Keratinocyte (primary cell): ENCODE measurements at regions not wholly inside any gene's neighbourhood (a gene's known extent, or its start where the extent isn't known, plus 50 kb on each side); places are given as distances from the start of the nearest gene placed in this dataset.

Experiments
- DNase-seq: peaks from one replicate; pipeline ENCODE4 v3.0.0-alpha.2; 2011; ENCODE audit warnings: low read depth, missing footprints, low spot score
- FAIRE-seq: peaks from 2 replicates; lab custom pipeline; 2011; peaks lifted over from hg19 to GRCh38; lab: Jason Lieb, UNC
- H2AFZ ChIP-seq: 2 replicates; pipeline ENCODE4 v1.6.0; 2012; ENCODE audit warnings: low read length, control low read depth, inconsistent platforms; ENCODE audit not compliant: control insufficient read depth
- H3K27ac ChIP-seq: 2 replicates; pipeline ENCODE4 v1.5.1; 2011; ENCODE audit warnings: low read length; ENCODE audit not compliant: control insufficient read depth, insufficient read depth
- H3K27me3 ChIP-seq: 3 replicates; pipeline ENCODE4 v1.6.0; 2011; ENCODE audit warnings: low read length; ENCODE audit not compliant: control insufficient read depth, insufficient read depth; ENCODE audit errors: extremely low read depth
- H3K36me3 ChIP-seq, 2 experiments: 2 replicates in 1 of 2; 3 replicates in 1 of 2; pipeline ENCODE4 v1.5.1; 2011; ENCODE audit warnings: low read length in 2 of 2, mild to moderate bottlenecking in 1 of 2; ENCODE audit not compliant: control insufficient read depth in 2 of 2, insufficient read depth in 2 of 2; ENCODE audit errors: extremely low read depth in 1 of 2
- H3K4me1 ChIP-seq: 3 replicates; pipeline ENCODE4 v1.5.1; 2011; ENCODE audit warnings: low read length; ENCODE audit not compliant: control insufficient read depth, insufficient read depth; ENCODE audit errors: extremely low read depth
- H3K4me2 ChIP-seq: 3 replicates; pipeline ENCODE4 v1.6.0; 2011; ENCODE audit warnings: low read depth, low read length; ENCODE audit not compliant: control insufficient read depth, insufficient read depth; ENCODE audit errors: extremely low read depth
- H3K4me3 ChIP-seq, 3 experiments: fragments of 200-600 bp in 1 of 3; sonication (generic) in 1 of 3; 2 replicates in 2 of 3; 3 replicates in 1 of 3; pipeline ENCODE4 v1.5.1; 2011 to 2016; ENCODE audit warnings: low read length in 3 of 3, mild to moderate bottlenecking in 3 of 3, control low read depth in 2 of 3, inconsistent platforms in 1 of 3, low read depth in 1 of 3, mixed read lengths in 1 of 3, mixed run types in 1 of 3, moderate library complexity in 1 of 3; ENCODE audit not compliant: control insufficient read depth in 2 of 3, insufficient read depth in 2 of 3; ENCODE audit errors: extremely low read depth in 1 of 3
- H3K79me2 ChIP-seq: 2 replicates; pipeline ENCODE4 v1.6.0; 2012; ENCODE audit warnings: low read length; ENCODE audit not compliant: control insufficient read depth, insufficient read depth
- H3K9ac ChIP-seq: 3 replicates; pipeline ENCODE4 v1.6.0; 2011; ENCODE audit warnings: low read length; ENCODE audit not compliant: control insufficient read depth, insufficient read depth; ENCODE audit errors: extremely low read depth
- H3K9me1 ChIP-seq: 3 replicates; pipeline ENCODE4 v1.6.0; 2011; ENCODE audit warnings: low read length; ENCODE audit not compliant: control insufficient read depth, insufficient read depth; ENCODE audit errors: extremely low read depth
- H3K9me3 ChIP-seq: 2 replicates; pipeline ENCODE4 v1.5.1; 2012; ENCODE audit warnings: low read depth, low read length; ENCODE audit not compliant: control insufficient read depth
- H4K20me1 ChIP-seq: 3 replicates; pipeline ENCODE4 v1.6.0; 2011; ENCODE audit warnings: low read length; ENCODE audit not compliant: control insufficient read depth, insufficient read depth; ENCODE audit errors: extremely low read depth
- CTCF ChIP-seq, 3 experiments: IDR thresholded peaks in 1 of 3; conservative IDR thresholded peaks in 1 of 3; optimal IDR thresholded peaks in 1 of 3; 2 replicates in 2 of 3; 3 replicates in 1 of 3; pipeline versions ENCODE3 to v1.5.1; 2011; ENCODE audit warnings: low read length in 3 of 3, mild to moderate bottlenecking in 3 of 3, moderate library complexity in 2 of 3, control low read depth in 1 of 3, inconsistent platforms in 1 of 3; ENCODE audit not compliant: insufficient read depth in 2 of 3; ENCODE audit errors: extremely low read depth in 1 of 3
- EZH2 ChIP-seq: IDR thresholded peaks from one replicate; pipeline ENCODE4 v1.6.1; 2012; ENCODE audit warnings: inconsistent platforms, mild to moderate bottlenecking, low read length, moderate library complexity
- dilution Hi-C: fragments of 300-500 bp; cut with MboI; formaldehyde crosslinking; loops from one replicate; pipeline ENCODE4 v1.7.0; 2020; ENCODE audit warnings: low sequenced_read_pairs; ENCODE audit not compliant: extremely low pct_ligation_motif_present

GRCh38 chr4:177964061-177964460 is 521.8 kb upstream of the AGA start:
- H3K4me3 ChIP-seq, result peak overlapping the region in 2 of 3 experiments; percentile 34 to 38
- peaks cover 18% of the 10 kb centered on the region for H3K4me1 ChIP-seq
- no peaks in the 10 kb centered on the region for H3K27me3 ChIP-seq
- H2AFZ ChIP-seq, result peak overlapping the region; percentile 77
- H4K20me1 ChIP-seq, result no peaks in the 10 kb centered on the region
- no peaks in the 10 kb centered on the region for H3K9me3 ChIP-seq
- H3K79me2 ChIP-seq, result no peaks in the 10 kb centered on the region
- H3K9me1 ChIP-seq, result no peaks in the 10 kb centered on the region
- H3K27ac ChIP-seq, result peak overlapping the region; percentile 77
- FAIRE-seq (peak; percentile 23), DNase-seq (no peak)
- H3K4me2 ChIP-seq, result peak overlapping the region; percentile 80
- TF ChIP-seq CTCF (optimal IDR thresholded peaks at IDR 0.05 in 1 of 3, IDR thresholded peaks at IDR 0.05 in 1 of 3, conservative IDR thresholded peaks at IDR 0.05 in 1 of 3; ENCODE audit: extremely low read depth in 1 of 3, insufficient read depth in 2 of 3, low read length in 3 of 3) (no peak), EZH2 (no peak)
- no peak overlapping the region for H3K9ac ChIP-seq
- dilution Hi-C loops, result no loop called here
- no peaks in the 10 kb centered on the region for H3K36me3 ChIP-seq

DNA sequence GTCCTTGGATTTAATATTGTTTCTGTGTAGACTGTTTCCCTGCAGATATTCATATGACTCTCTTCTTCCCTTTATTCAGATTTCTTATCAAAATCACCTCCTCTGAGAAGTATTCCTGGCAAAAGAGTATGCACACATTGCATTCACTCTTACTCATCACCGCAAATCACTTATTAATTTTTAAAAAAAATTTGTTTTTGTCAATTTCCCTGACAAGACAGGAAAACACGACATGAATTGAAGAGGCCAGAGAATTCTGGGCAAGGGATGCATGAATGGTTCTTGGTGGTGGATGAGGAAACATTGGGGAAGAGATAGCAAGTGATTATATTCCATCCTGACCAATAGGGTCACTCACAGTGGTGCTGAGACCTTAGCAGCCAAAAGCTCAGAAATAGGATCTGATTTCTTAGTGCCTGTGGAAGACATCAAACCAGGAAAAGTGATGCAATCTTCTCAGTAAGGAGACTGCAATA is 522.5 kb upstream of the AGA start:
- no peaks in the 10 kb centered on the region for H3K9me1 ChIP-seq
- no peaks in the 10 kb centered on the region for H3K27me3 ChIP-seq
- dilution Hi-C loops, result no loop called here
- no peaks in the 10 kb centered on the region for H4K20me1 ChIP-seq
- peak overlapping the region; percentile 77 for H3K27ac ChIP-seq
- TF ChIP-seq CTCF (optimal IDR thresholded peaks at IDR 0.05 in 1 of 3, IDR thresholded peaks at IDR 0.05 in 1 of 3, conservative IDR thresholded peaks at IDR 0.05 in 1 of 3; ENCODE audit: extremely low read depth in 1 of 3, insufficient read depth in 2 of 3, low read length in 3 of 3) (no peak), EZH2 (no peak)
- peak; percentile 20 for FAIRE-seq
- H3K4me3 ChIP-seq, result peak overlapping the region in 2 of 3 experiments; percentile 34 to 38
- no peak overlapping the region for H3K9ac ChIP-seq
- H3K36me3 ChIP-seq, result no peaks in the 10 kb centered on the region
- no peaks in the 10 kb centered on the region for H3K79me2 ChIP-seq
- no peaks in the 10 kb centered on the region for H3K9me3 ChIP-seq
- H2AFZ ChIP-seq, result peak overlapping the region; percentile 73
- H3K4me2 ChIP-seq, result peak overlapping the region; percentile 80
- peaks cover 18% of the 10 kb centered on the region for H3K4me1 ChIP-seq
- no peak for DNase-seq
